H1 (cell line): ENCODE measurements at regions not wholly inside any gene's neighbourhood (a gene's known extent, or its start where the extent isn't known, plus 50 kb on each side); places are given as distances from the start of the nearest gene placed in this dataset.

Experiments used
- ASH2L ChIP-seq: fragments of 200-600, 300-600 bp; sonication (generic); IDR thresholded peaks from one replicate; pipeline ENCODE4 v1.7.1; 2017; ENCODE audit warnings: low read length
- BCL11A ChIP-seq, 2 experiments: IDR thresholded peaks; one replicate each; pipeline ENCODE4 v1.6.1; 2011; ENCODE audit warnings: low read depth in 2 of 2, low read length in 2 of 2, mild to moderate bottlenecking in 2 of 2
- BRCA1 ChIP-seq: IDR thresholded peaks from 2 replicates; pipeline ENCODE4 v1.6.1; 2012; ENCODE audit warnings: low read depth, low read length, improper control_type of control experiment
- CBX5 ChIP-seq: fragments of 300-800, 300-1000 bp; sonication (generic); IDR thresholded peaks from 2 replicates; pipeline ENCODE4 v1.7.1; 2016; ENCODE audit warnings: antibody characterized with exemption, low read length, low read depth
- CTCF ChIP-seq, 3 experiments: IDR thresholded peaks; 1 replicate in 2 of 3; 2 replicates in 1 of 3; pipeline versions ENCODE4 v1.5.1 to v1.6.1; 2011; ENCODE audit warnings: low read length in 3 of 3, mild to moderate bottlenecking in 3 of 3, inconsistent platforms in 2 of 3, low read depth in 1 of 3, moderate library complexity in 1 of 3; ENCODE audit not compliant: insufficient read depth in 1 of 3; ENCODE audit errors: control extremely low read depth in 1 of 3
- EZH2 ChIP-seq: fragments of 200-600 bp; sonication (generic); IDR thresholded peaks from 2 replicates; pipeline ENCODE4 v1.7.1; 2012; ENCODE audit warnings: low read depth, mild to moderate bottlenecking, moderate library complexity, low read length, inconsistent platforms; ENCODE audit not compliant: severe bottlenecking
- POLR2A ChIP-seq, 2 experiments: IDR thresholded peaks; 1 replicate in 1 of 2; 2 replicates in 1 of 2; pipeline ENCODE4 v1.6.1; 2011; ENCODE audit warnings: low read depth in 2 of 2, low read length in 2 of 2, mild to moderate bottlenecking in 2 of 2; ENCODE audit errors: control extremely low read depth in 1 of 2
- POLR2AphosphoS5 ChIP-seq: IDR thresholded peaks from 2 replicates; pipeline ENCODE4 v1.6.1; 2011; ENCODE audit warnings: low read depth, low read length
- RAD21 ChIP-seq, 2 experiments: IDR thresholded peaks in 1 of 2; conservative IDR thresholded peaks in 1 of 2; 2 replicates each; pipeline ENCODE4 v1.6.1; 2011; ENCODE audit warnings: low read depth in 2 of 2, low read length in 2 of 2, improper control_type of control experiment in 1 of 2, inconsistent platforms in 1 of 2, mild to moderate bottlenecking in 1 of 2, moderate library complexity in 1 of 2
- SIN3A ChIP-seq, 2 experiments: IDR thresholded peaks in 1 of 2; conservative IDR thresholded peaks in 1 of 2; 2 replicates each; pipeline ENCODE4 v1.6.1; 2011 to 2012; ENCODE audit warnings: low read length in 2 of 2, improper control_type of control experiment in 1 of 2, low read depth in 1 of 2, mild to moderate bottlenecking in 1 of 2
- SP1 ChIP-seq: IDR thresholded peaks from 2 replicates; pipeline ENCODE4 v1.6.1; 2011; ENCODE audit warnings: low read depth, low read length
- SRF ChIP-seq: IDR thresholded peaks from 2 replicates; pipeline ENCODE4 v1.6.1; 2011; ENCODE audit warnings: mild to moderate bottlenecking, low read depth, low read length, moderate library complexity
- TEAD4 ChIP-seq: IDR thresholded peaks from 2 replicates; pipeline ENCODE4 v1.6.1; 2012; ENCODE audit warnings: low read depth, low read length, inconsistent platforms, mixed read lengths
- TF ChIP-seq, protein P1 (sequence below): fragments of 300-600 bp; sonication (generic); IDR thresholded peaks from 2 replicates; pipeline ENCODE4 v1.7.1; 2012; ENCODE audit warnings: low read length, moderate library complexity, mild to moderate bottlenecking, inconsistent platforms; ENCODE audit not compliant: insufficient replicate concordance

- no peak for TF ChIP-seq EZH2
- TF ChIP-seq POLR2A (IDR thresholded peaks at IDR 0.05; ENCODE audit: control extremely low read depth in 1 of 2, low read depth in 2 of 2, low read length in 2 of 2): no peak
- no peak for TF ChIP-seq CBX5
- TF ChIP-seq CTCF (IDR thresholded peaks at IDR 0.05; ENCODE audit: control extremely low read depth in 1 of 3, insufficient read depth in 1 of 3, low read depth in 1 of 3, low read length in 3 of 3): no peak
- TF ChIP-seq SP1: no peak
- TF ChIP-seq, protein P1, sequence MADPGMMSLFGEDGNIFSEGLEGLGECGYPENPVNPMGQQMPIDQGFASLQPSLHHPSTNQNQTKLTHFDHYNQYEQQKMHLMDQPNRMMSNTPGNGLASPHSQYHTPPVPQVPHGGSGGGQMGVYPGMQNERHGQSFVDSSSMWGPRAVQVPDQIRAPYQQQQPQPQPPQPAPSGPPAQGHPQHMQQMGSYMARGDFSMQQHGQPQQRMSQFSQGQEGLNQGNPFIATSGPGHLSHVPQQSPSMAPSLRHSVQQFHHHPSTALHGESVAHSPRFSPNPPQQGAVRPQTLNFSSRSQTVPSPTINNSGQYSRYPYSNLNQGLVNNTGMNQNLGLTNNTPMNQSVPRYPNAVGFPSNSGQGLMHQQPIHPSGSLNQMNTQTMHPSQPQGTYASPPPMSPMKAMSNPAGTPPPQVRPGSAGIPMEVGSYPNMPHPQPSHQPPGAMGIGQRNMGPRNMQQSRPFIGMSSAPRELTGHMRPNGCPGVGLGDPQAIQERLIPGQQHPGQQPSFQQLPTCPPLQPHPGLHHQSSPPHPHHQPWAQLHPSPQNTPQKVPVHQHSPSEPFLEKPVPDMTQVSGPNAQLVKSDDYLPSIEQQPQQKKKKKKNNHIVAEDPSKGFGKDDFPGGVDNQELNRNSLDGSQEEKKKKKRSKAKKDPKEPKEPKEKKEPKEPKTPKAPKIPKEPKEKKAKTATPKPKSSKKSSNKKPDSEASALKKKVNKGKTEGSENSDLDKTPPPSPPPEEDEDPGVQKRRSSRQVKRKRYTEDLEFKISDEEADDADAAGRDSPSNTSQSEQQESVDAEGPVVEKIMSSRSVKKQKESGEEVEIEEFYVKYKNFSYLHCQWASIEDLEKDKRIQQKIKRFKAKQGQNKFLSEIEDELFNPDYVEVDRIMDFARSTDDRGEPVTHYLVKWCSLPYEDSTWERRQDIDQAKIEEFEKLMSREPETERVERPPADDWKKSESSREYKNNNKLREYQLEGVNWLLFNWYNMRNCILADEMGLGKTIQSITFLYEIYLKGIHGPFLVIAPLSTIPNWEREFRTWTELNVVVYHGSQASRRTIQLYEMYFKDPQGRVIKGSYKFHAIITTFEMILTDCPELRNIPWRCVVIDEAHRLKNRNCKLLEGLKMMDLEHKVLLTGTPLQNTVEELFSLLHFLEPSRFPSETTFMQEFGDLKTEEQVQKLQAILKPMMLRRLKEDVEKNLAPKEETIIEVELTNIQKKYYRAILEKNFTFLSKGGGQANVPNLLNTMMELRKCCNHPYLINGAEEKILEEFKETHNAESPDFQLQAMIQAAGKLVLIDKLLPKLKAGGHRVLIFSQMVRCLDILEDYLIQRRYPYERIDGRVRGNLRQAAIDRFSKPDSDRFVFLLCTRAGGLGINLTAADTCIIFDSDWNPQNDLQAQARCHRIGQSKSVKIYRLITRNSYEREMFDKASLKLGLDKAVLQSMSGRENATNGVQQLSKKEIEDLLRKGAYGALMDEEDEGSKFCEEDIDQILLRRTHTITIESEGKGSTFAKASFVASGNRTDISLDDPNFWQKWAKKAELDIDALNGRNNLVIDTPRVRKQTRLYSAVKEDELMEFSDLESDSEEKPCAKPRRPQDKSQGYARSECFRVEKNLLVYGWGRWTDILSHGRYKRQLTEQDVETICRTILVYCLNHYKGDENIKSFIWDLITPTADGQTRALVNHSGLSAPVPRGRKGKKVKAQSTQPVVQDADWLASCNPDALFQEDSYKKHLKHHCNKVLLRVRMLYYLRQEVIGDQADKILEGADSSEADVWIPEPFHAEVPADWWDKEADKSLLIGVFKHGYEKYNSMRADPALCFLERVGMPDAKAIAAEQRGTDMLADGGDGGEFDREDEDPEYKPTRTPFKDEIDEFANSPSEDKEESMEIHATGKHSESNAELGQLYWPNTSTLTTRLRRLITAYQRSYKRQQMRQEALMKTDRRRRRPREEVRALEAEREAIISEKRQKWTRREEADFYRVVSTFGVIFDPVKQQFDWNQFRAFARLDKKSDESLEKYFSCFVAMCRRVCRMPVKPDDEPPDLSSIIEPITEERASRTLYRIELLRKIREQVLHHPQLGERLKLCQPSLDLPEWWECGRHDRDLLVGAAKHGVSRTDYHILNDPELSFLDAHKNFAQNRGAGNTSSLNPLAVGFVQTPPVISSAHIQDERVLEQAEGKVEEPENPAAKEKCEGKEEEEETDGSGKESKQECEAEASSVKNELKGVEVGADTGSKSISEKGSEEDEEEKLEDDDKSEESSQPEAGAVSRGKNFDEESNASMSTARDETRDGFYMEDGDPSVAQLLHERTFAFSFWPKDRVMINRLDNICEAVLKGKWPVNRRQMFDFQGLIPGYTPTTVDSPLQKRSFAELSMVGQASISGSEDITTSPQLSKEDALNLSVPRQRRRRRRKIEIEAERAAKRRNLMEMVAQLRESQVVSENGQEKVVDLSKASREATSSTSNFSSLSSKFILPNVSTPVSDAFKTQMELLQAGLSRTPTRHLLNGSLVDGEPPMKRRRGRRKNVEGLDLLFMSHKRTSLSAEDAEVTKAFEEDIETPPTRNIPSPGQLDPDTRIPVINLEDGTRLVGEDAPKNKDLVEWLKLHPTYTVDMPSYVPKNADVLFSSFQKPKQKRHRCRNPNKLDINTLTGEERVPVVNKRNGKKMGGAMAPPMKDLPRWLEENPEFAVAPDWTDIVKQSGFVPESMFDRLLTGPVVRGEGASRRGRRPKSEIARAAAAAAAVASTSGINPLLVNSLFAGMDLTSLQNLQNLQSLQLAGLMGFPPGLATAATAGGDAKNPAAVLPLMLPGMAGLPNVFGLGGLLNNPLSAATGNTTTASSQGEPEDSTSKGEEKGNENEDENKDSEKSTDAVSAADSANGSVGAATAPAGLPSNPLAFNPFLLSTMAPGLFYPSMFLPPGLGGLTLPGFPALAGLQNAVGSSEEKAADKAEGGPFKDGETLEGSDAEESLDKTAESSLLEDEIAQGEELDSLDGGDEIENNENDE: no peak
- no peak for TF ChIP-seq ASH2L
- TF ChIP-seq SRF: no peak
- no peak for TF ChIP-seq BRCA1
- TF ChIP-seq POLR2AphosphoS5: no peak
- no peak for TF ChIP-seq BCL11A (IDR thresholded peaks at IDR 0.05; ENCODE audit: low read depth in 2 of 2, low read length in 2 of 2)
- no peak for TF ChIP-seq RAD21 (IDR thresholded peaks at IDR 0.05 in 1 of 2, conservative IDR thresholded peaks at IDR 0.05 in 1 of 2; ENCODE audit: low read depth in 2 of 2, low read length in 2 of 2)
- no peak for TF ChIP-seq SIN3A (conservative IDR thresholded peaks at IDR 0.05 in 1 of 2, IDR thresholded peaks at IDR 0.05 in 1 of 2; ENCODE audit: low read depth in 1 of 2, low read length in 2 of 2)
- TF ChIP-seq TEAD4: no peak
These were observed 312.0 kb downstream of the PDGFC start for GRCh38 chr4:156659570-156659969.
